ENCODE measurements at regions not wholly inside any gene's neighbourhood (a gene's known extent, or its start where the extent isn't known, plus 50 kb on each side); places are given as distances from the start of the nearest gene placed in this dataset.
"Not testable (repeated sequence)": the region's sequence is repeated elsewhere in the genome, so short reads cannot be mapped to it uniquely, and the experiment has no call there.

DNA sequence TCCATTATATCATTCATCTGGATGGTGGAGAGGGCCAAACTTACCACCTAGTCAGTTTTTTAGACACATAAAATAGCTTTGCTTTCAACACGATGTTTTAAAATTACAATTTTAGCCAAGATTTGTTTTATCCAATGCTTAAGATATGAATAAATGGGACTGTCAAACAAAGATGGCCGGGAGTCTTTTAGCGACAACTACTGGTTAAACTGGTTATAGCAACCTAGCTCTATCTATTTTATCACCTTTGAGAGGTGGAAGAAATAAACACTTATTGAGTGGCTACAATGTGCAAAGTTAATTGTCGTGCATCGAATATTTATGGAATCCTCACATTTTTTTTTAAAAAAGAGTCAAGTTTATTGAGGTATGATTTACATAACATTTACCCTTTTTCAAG is 279.8 kb downstream of the MIAT start:
- no peak for DNase-seq

DNA sequence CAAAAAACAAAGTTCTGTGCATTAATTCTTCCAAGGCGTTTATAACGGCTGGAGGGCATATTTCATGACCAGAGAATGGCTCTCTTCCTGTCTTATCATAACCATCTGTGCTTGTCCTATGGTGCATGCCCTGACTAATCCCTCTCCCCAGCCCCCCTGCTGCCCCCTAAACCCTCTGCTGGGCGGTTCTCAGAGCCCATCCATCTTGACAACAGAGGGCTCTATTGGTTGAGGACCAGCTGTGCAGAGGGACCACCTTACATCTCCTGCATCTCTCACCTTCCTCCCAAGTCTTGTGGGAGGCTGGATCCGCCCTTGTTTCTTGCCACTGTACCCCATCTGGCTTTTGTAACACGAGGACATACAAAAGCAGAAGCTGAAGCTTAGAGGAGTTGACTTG is 282.1 kb downstream of the MIAT start:
- DNase-seq: no peak

GRCh38 chr22:26941896-26942636 is 284.7 kb downstream of the MIAT start:
- DNase-seq: no peak

DNA sequence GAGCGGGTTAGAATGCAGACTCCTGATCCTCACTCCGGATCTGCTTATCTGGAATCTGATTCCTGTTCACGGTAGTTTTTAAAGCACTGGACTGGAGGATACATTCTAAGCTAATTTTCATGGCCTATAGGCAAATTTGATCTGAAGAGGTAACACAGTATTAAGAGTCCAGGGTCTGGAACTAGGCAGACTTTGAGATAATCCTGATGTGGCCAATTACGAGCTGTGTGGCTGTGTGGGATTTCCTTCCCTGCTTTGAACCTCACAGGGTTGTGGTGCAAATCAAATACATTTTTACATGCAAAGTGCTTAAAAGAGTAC is 285.2 kb downstream of the MIAT start:
- DNase-seq: no peak

DNA sequence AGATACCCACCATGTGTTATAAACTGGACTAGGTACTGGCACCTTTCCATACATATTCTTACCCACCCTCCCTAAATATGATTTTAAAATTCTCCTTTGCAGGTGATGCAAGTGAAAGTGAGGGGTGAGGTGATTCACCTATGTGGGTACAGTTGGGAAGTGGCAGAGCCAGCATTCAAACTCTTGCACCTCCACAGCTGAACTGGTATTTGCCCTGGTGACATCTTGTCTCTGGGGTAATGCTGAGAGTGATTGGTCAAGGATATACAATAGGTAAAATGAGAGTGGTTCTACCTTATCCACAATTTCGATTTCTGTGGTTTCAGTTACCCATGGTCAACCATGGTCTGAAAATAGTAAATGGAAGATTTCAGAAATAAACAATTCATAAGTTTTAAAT is 288.2 kb downstream of the MIAT start:
- no peak for DNase-seq

GRCh38 chr22:26949193-26949592 is 291.8 kb downstream of the MIAT start:
- no peak for DNase-seq

DNA sequence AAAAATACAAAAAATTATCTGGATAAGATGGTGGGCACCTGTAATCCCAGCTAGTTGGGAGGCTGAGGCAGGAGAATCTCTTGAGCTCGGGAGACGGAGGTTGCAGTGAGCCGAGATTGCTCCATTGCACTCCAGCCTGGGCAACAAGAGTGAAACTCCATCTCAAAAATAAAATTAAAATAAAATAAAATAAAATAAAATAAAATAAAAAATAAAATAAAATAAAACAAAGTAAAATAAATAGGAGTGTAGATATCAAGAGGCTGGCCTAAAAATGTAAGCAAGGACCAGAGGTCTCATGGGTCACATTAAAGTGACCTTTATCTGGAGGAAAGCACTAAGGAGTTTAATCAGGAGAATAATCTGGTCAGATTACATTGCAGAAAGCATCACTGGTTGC is 293.8 kb downstream of the MIAT start:
- not testable (repeated sequence) for DNase-seq

- DNase-seq: no peak
These were observed 294.6 kb downstream of the MIAT start for GRCh38 chr22:26952004-26952403.

DNA sequence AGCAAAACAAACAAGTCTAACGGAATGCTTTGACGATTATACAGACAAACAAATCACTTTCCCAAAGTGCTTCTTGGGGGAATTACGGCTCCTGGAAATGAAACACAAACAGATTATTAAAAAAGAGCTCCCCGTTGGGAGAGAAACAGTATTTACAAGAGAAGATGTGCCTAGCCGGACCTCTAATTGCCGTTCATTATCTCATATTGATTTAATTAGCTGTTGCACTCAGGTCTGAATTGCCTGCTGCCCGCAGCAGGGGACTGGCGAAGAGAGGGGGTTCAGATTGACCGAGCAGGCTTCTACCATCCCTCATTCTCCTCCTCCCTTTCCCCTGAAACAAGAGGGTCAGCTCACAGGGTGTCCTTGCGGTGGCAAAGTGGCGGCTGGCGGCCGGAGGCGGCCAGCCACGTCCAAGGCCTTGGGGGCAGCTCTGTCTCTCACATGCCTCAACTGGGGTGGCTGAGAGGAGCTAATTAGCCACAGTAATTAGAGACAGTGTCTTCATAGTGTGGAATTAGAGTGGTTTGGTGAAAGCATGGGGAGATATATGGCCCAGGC is 295.1 kb downstream of the MIAT start:
- DNase-seq: no peak

DNA sequence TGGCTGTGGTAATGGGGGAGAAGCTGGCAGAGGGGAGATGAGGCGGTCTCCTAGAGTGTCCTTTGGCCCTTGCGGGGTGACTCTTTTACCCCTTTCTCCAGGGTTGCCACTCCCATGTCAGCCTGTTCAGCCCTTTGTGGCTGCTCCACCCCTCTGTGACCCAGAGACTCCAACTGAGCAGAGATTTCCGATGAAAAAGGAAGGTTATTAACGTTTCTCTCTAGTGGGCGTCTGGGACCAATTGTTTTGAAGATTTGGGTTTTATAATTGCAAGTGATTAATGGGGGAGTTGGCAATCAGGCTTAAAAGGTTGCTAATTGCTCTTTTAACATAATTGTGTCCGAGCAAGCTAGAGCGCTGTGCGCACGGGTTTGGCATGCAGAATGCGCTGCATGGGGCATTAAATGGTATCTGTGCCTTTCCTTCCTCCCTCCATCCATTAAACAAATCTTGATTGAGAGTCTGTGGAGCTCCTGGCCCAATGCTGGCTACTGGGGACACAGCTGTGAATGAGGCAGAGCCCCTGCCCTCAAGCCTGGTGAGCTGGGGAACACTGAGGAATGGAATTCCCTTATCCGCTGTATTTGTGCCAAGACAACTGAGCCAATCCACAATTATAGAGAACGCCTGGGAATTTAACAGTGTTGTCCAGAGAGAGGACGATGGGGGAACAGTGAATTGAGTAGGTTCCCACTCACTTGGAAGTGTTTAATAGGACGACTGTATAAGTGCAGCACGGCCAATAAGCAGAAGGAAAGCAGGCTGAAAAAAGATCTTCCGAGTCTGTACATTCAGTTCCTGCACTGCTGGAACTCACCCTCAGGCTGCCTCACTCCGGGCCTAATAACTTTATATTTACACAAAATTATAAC is 295.9 kb downstream of the MIAT start:
- DNase-seq: no peak

DNA sequence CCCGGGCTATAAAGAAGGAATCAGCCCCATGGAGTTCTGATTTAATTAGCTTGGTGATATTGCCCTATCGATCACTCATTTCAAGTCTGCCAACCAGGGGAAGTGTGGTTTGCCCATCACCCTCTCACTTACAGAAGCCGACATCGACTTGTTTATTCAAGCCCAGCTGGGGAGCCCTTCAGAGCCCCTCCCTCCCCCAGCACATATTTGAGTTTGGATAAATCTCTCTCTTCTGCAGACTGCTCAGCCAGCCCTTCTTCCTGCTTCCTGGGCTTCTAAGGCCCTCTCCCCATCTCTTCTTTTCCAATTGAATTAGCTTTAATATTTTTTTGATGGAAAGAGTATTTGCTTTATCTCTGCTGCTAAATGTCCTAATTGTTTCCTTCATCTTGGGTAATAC is 299.0 kb downstream of the MIAT start:
- no peak for DNase-seq

DNA sequence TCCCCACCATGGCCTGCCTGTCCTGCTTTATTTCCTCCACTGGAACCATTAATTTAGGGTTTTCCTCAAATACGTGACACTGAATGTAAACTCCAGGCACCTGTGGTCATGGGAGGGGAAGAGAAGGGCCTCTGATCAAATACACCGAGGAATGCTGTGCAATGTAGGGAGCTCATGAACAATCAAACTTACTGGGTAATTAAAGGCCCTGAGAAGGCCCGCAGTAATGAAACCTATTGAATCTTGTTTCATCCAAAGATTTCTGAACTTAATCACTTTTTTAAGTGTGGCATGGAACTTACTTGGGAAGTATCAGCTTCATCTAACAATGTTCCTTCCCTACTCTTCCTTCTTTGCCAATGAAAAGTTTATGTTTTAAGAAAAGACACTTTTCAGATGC is 299.8 kb downstream of the MIAT start:
- DNase-seq: no peak

- no peak for DNase-seq
These were observed 300.5 kb downstream of the MIAT start for GRCh38 chr22:26957897-26958296.

GRCh38 chr22:26958378-26958777 is 301.0 kb downstream of the MIAT start:
- DNase-seq: no peak

DNA sequence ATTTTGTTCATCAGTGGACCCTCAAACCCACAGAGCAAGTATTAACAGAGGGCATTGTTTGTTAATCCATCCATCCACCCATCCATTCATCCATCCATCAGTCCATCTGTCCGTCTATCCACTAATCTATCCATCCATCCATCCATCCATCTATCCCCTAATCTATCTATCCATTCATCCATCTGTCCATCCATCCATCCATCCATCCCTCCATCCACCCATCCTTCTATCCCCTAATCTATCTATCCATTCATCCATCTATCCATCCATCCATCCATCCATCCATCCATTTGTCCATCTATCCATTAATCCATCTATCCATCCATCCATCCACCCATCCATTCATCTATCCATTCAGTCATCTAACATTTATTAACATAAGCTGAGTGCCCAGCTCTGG is 307.3 kb downstream of the MIAT start:
- no peak for DNase-seq

DNA sequence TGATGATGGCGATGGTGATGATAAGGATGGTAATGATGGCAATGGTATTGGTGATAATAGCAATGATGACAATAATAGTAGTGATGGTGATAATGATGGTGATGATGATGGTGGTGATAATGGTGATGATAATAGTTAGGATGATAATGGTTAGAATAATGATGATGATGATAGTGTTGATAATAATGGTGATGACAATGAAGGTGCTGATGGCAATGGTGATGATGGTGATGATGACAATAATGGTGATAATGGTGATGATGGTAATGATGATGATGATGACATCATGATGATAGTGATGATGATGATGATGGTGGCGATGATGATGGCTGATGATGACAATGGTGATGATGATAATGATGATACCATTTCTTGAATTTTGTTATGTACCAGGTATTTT is 309.9 kb downstream of the MIAT start:
- no peak for DNase-seq

- no peak for DNase-seq
These were observed 311.6 kb downstream of the MIAT start for GRCh38 chr22:26968859-26969523.

GRCh38 chr22:26970809-26971394 is 313.5 kb downstream of the MIAT start:
- no peak for DNase-seq

- DNase-seq: no peak
These were observed 314.9 kb downstream of the MIAT start for GRCh38 chr22:26972286-26972685.

DNA sequence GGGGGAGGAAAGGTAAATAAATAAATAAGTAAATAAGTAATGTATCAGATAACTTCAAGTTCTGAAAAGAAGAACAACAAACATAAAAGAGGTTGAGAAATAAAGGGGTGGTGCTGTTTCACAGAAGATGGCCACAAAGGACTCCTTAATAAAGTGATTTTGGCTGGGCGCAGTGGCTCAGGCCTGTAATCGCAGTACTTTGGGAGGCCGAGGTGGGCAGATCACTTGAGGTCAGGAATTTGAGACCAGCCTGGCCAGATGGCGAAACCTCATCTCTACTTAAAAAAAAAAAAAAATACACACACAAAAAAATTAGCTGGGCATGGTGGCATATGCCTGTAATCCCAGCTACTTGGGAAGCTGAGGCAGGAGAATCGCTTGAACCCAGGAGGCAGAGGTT is 315.5 kb downstream of the MIAT start:
- DNase-seq: not testable (repeated sequence)

- DNase-seq: no peak
These were observed 316.6 kb downstream of the MIAT start for GRCh38 chr22:26974034-26974433.

DNA sequence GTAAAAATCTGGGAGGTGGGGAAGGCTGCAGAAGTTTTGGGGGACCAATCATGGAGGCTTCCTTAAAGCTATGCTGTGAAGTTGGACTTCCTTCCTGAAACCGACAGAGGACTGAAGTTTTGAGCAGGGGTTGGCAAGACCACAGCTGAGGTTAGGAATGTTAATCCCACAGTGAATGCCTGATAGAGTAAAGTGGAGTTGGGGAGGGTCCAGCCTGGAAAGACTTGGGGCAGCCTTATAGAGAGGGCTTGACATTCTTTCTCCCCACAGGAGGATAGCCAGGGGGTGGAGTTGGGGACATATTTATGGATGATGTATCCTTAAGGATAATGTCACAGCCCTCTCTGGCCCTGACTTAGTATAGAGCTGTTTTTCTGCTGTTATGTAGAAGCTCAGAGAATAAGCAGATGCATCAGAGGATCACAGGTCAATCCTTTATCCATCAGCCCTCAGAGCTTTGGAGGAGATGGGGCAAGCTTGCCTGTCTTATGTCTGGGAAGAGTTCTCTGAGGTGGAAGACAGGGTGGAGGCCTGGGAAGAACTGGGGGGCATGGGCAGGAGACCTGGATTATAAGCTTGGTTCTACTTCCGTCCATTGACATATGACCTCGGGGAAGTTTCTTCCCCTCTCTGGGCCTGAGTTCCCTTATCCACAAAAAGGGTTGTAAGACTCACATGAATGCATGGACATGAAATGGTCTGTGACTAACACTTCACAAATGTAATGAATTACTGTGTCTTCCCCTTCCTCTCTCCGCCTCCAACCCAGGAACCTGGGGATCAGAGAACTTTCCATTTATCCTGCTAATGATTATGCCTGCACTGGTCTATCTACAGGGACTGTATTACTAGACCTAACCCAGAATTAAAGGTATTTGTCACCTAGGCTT is 317.8 kb downstream of the MIAT start:
- no peak for DNase-seq
